GM12878 (cell line): ENCODE measurements at regions not wholly inside any gene's neighbourhood (a gene's known extent, or its start where the extent isn't known, plus 50 kb on each side); places are given as distances from the start of the nearest gene placed in this dataset.

Experiments used
- ATAC-seq: fragments of 200-7000 bp; cut with Tn5 transposase; 3 replicates; pipeline ENCODE4 v1.9.1; 2020; ENCODE audit warnings: mild to moderate bottlenecking, moderate library complexity
- BruUV-seq: library from RNA; stranded (reverse); fragments of 400-500 nt; replicated peaks from 2 replicates; lab custom pipeline; 2021; lab: Mats Ljungman, UMichigan
- CTCF ChIA-PET: fragments of 300-600 bp; sonication (Branson Sonifier 250); formaldehyde crosslinking; extraction: SDS; loops from one replicate; lab custom pipeline; 2021; ENCODE audit warnings: inconsistent platforms; lab: Yijun Ruan, JAX
- POLR2A ChIA-PET: fragments of 350-600 bp; formaldehyde crosslinking; extraction: SDS; loops from one replicate; lab custom pipeline; 2021; ENCODE audit warnings: inconsistent platforms; lab: Charles Lee
- RAD21 ChIA-PET: fragments of 300-600 bp; sonication (Branson Sonifier 250); formaldehyde crosslinking; loops from one replicate; lab custom pipeline; 2023; ENCODE audit warnings: antibody characterized with exemption; ENCODE audit not compliant: unreplicated experiment; lab: Charles Lee
- SMC1A ChIA-PET: fragments of 300-600 bp; sonication (Branson Sonifier 250); formaldehyde crosslinking; loops from one replicate; lab custom pipeline; 2023; ENCODE audit not compliant: unreplicated experiment, uncharacterized antibody; lab: Charles Lee
- DNase-seq: peaks from one replicate; pipeline ENCODE4 v3.0.0-alpha.2; 2011; ENCODE audit warnings: low read depth, low spot score
- FAIRE-seq: peaks from 3 replicates; lab custom pipeline; 2011; peaks lifted over from hg19 to GRCh38; lab: Jason Lieb, UNC
- H2AFZ ChIP-seq: 2 replicates; pipeline ENCODE4 v1.6.0; 2011; ENCODE audit warnings: low read depth, low read length, control low read depth; ENCODE audit not compliant: control insufficient read depth
- H3K27ac ChIP-seq: 2 replicates; pipeline ENCODE4 v1.5.1; 2011; ENCODE audit warnings: control low read depth; ENCODE audit not compliant: control insufficient read depth, insufficient read depth
- H3K27me3 ChIP-seq, 2 experiments: replicated peaks in 1 of 2; 2 replicates each; pipeline versions ENCODE4 v1.6.0 to v1.6.1; 2011; ENCODE audit warnings: low read length in 1 of 2; ENCODE audit not compliant: control insufficient read depth in 2 of 2, insufficient read depth in 2 of 2
- H3K36me3 ChIP-seq, 2 experiments: 2 replicates each; pipeline ENCODE4 v1.5.1; 2011; ENCODE audit warnings: low read length in 1 of 2; ENCODE audit not compliant: control insufficient read depth in 2 of 2, insufficient read depth in 2 of 2
- H3K4me1 ChIP-seq: 2 replicates; pipeline ENCODE4 v1.6.1; 2011; ENCODE audit warnings: mild to moderate bottlenecking, low read length, moderate library complexity, mixed read lengths; ENCODE audit not compliant: control insufficient read depth, insufficient read depth
- H3K4me2 ChIP-seq: 2 replicates; pipeline ENCODE4 v1.6.0; 2011; ENCODE audit warnings: control low read depth; ENCODE audit not compliant: control insufficient read depth, insufficient read depth
- H3K4me3 ChIP-seq: fragments of 200-600 bp; sonication (generic); 2 replicates; pipeline ENCODE4 v1.5.1; 2016
- H3K79me2 ChIP-seq: 2 replicates; pipeline ENCODE4 v1.6.0; 2011; ENCODE audit warnings: low read length; ENCODE audit not compliant: control insufficient read depth, insufficient read depth
- H3K9ac ChIP-seq: 2 replicates; pipeline ENCODE4 v1.8.0; 2011; ENCODE audit warnings: low read length, control low read depth, mixed read lengths; ENCODE audit not compliant: control insufficient read depth, insufficient read depth
- H3K9me3 ChIP-seq: replicated peaks from 3 replicates; pipeline ENCODE4 v1.5.1; 2011; ENCODE audit warnings: mild to moderate bottlenecking, low read length; ENCODE audit not compliant: control insufficient read depth, insufficient read depth
- H4K20me1 ChIP-seq: 2 replicates; pipeline ENCODE4 v1.6.0; 2011; ENCODE audit not compliant: control insufficient read depth, insufficient read depth
- ATF2 ChIP-seq: IDR thresholded peaks from 2 replicates; pipeline ENCODE4 v1.6.1; 2012; ENCODE audit warnings: low read length, inconsistent platforms
- MAX ChIP-seq: IDR thresholded peaks from 2 replicates; pipeline ENCODE4 v1.6.1; 2012; ENCODE audit warnings: low read depth, low read length, improper control_type of control experiment
- MXI1 ChIP-seq: fragments of 150-350 bp; IDR thresholded peaks from 2 replicates; pipeline ENCODE4 v1.6.1; 2011; ENCODE audit warnings: low read depth, mild to moderate bottlenecking, inconsistent platforms, low read length, improper control_type of control experiment
- ZBTB4 ChIP-seq: fragments of 450-650 bp; formaldehyde crosslinking; IDR thresholded peaks from 2 replicates; pipeline ENCODE4 v1.4.0; 2022; ENCODE audit warnings: mild to moderate bottlenecking, moderate library complexity
- WGBS: methylation state at CpG from one replicate; pipeline ENCODE4 v1.1.6; 2016; ENCODE audit warnings: low lambda C conversion rate; ENCODE audit not compliant: insufficient replicate concordance, insufficient coverage; ENCODE audit errors: missing lambda C conversion rate; 5-methylcytosine and 5-hydroxymethylcytosine counted together
- in situ Hi-C: fragments of 300-500 bp; cut with MboI; formaldehyde crosslinking; loops from 9 replicates; pipeline ENCODE4 v1.14.3; 2018; ENCODE audit warnings: mixed read lengths
- intact Hi-C: fragments of 100-400 bp; cut with micrococcal nuclease; formaldehyde crosslinking; loops from one replicate; pipeline ENCODE4 v1.14.2; 2022; ENCODE audit not compliant: unreplicated experiment

GRCh38 chr12:115194857-115195256 is 510.9 kb upstream of the TBX3 start:
- Histone ChIP-seq H3K27me3 (no peaks in the 10 kb centered on the region), H3K27ac (no peak overlapping the region), H3K79me2 (no peaks in the 10 kb centered on the region), H2AFZ (no peak overlapping the region), H3K4me2 (no peak overlapping the region), H3K4me3 (no peak overlapping the region), H3K9ac (no peak overlapping the region), H3K9me3 (no peaks in the 10 kb centered on the region; the same call in 2 of the 3 replicates), H4K20me1 (no peaks in the 10 kb centered on the region), H3K4me1 (no peaks in the 10 kb centered on the region), H3K36me3 (no peaks in the 10 kb centered on the region)
- ChIA-PET RAD21 (no interaction called here), SMC1A (no interaction called here), CTCF (no interaction called here), POLR2A (no interaction called here)
- FAIRE-seq (no peak), ATAC-seq (no peak), DNase-seq (no peak)
- in situ Hi-C loops (no loop called here), intact Hi-C loops (no loop called here)
- 0% methylated on average over 1 of the region's 1 CpG for WGBS
- TF ChIP-seq ATF2 (no peak), MXI1 (no peak), MAX (no peak), ZBTB4 (no peak)
- no TSS peak for BruUV-seq
